GM19043 (cell line): ENCODE measurements at regions not wholly inside any gene's neighbourhood (a gene's known extent, or its start where the extent isn't known, plus 50 kb on each side); places are given as distances from the start of the nearest gene placed in this dataset.
"Not testable (repeated sequence)": the region's sequence is repeated elsewhere in the genome, so short reads cannot be mapped to it uniquely, and the experiment has no call there.

ENCODE experiments used
- ATAC-seq: cut with Tn5 transposase; IDR thresholded peaks from one replicate; pipeline ENCODE4 v1.9.1; 2021; ENCODE audit warnings: low read depth; ENCODE audit not compliant: unreplicated experiment

DNA sequence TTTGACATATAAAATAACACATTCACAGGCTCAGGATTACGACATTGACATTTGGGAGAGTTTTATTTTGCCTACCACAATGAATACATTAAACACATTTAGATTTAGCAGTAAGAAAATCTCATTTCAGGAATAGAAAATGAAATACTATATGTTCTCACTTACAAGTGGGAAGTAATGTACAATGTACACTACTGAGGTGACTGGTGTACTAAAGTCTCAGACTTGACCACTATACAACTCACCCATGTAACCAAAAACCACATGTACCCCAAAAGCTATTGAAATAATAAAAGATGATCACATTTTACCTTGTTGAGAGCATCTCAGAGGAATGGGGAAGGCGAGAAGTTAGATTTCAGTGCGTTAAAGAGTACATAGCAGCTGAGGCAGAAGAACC is 1202.4 kb upstream of the SEMA6A start:
- no peak for ATAC-seq

DNA sequence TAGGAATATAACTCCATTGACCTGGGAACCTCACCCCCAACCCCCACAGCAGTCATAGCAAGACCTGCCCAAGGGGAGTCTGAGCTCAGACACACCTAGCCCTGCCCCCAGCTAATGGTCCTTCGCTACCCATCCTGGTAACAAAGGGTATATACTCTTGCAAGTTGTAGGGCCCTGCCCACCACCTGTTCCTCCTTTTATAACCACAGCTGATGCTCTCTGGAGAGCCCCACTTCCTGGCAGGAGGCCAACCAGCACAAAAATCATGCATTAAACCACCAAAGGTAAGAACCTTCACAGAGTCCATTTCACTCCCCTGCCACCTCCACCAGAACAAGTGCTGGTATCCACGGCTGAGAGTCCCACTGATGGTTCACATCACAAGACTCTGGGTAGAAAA is 1195.3 kb upstream of the SEMA6A start:
- no peak for ATAC-seq

DNA sequence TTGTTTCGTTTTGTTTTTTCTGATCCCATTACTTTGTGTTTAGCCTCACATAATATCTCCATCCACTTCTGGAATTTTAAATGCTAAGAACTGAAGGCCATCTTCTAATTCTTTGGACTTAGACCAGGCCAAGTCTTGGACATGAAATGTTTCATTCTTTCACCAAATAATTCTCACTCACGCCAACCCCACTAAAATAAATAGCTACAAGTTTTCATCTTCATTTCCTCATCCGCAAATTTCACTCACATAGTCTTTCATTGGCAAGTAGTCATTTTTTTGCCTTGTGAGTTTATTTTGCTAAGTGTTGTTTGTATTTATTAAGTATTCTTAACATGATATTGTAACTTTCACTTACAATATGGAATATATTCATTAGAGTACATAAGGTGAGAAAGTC is 1188.6 kb upstream of the SEMA6A start:
- no peak for ATAC-seq

GRCh38 chr5:117761186-117761585 is 1186.6 kb upstream of the SEMA6A start:
- ATAC-seq: no peak

DNA sequence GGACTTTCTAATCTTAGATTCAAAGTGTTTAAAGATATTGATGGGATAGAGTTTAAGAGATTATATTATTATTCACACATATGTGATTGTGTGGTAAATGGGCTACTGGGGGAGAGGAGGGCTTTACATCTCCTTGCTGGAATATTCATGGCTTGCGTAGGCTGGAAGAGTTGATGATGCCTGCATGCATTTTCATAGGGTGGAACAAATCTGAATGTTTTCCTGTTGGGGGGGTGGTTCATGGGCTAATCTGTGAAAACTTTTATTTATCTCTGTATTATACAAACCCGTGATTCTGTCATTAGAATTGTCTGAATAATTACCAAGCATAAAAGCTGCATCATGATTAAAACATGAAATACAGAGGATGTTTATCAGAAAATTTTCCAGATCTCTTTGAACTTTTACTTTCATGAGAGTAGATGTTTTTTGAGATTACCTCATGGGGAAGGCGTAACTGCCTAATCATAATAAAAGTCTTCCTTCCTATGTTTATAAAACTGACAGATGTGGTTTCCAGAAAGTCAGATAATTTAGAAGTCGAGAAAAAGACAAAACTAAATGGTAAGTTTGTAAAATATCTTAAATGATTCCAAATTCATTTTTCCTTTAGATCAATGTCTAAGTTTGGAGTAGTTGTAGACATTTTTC is 1185.4 kb upstream of the SEMA6A start:
- no peak for ATAC-seq

GRCh38 chr5:117752403-117752802 is 1177.8 kb upstream of the SEMA6A start:
- ATAC-seq: no peak

DNA sequence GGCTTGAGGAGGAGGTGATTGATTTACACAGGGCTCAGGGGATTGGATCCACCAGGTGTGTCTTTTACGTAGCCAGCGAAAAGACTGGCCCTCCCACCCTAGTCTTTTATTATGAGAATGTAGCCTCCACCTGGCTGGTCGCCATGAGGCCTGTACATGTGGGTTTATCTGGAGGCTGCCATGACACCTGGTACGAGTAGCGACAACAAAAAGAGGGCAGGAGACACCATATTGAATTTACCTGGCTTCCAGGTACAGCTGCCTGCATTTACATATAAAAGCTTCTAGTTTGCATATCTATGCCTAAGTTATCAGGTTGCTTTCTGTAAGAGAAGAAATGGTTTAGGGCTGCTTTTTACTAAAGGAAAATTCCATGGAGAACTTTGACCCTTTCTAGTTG is 1173.7 kb upstream of the SEMA6A start:
- no peak for ATAC-seq

DNA sequence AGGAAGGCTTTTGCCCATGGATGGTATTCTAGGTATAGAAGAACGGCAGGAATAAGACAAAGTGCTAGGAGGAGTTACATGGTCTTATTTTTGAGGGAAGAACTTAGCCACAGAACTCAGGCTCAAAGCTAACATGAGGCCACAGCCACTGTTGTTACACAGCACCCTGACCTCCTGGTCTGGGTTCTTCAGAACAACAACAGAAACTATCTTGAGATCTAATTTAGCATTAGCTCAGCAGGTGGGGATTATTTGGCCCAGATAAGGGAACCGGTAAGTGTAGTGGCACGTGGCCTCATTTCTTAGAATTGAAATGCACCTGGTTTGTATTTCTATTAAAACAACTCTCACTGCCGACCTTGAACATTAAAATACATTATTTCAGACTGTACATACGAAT is 1168.7 kb upstream of the SEMA6A start:
- ATAC-seq: no peak

DNA sequence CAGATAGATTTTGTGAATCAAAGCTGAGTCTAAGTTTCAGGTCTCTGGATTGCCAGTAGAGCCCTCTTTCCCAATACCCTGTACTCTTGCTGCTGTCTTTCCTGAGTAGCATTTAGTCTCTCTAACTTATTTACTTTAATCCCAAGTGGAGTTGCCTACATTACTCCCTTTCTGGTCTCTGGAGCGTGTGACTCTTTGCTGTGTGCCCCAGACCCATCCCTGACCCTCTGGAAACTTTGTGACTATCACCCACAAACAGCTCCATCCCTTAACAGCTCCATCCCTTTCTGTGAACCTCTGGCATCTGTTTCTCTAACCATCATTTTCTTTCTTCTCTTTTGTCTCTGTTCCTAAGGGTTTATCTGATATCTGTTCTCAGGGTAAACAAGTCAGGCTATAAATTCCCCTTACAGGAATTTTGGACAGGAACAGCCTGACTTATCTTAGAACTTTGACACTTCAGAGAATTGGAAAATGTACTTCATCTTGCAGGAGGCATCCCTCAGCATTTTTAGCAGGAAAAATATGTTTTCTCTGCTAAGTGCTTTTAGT is 1167.1 kb upstream of the SEMA6A start:
- no peak for ATAC-seq

GRCh38 chr5:117740268-117740667 is 1165.6 kb upstream of the SEMA6A start:
- no peak for ATAC-seq

GRCh38 chr5:117738571-117738970 is 1163.9 kb upstream of the SEMA6A start:
- no peak for ATAC-seq

DNA sequence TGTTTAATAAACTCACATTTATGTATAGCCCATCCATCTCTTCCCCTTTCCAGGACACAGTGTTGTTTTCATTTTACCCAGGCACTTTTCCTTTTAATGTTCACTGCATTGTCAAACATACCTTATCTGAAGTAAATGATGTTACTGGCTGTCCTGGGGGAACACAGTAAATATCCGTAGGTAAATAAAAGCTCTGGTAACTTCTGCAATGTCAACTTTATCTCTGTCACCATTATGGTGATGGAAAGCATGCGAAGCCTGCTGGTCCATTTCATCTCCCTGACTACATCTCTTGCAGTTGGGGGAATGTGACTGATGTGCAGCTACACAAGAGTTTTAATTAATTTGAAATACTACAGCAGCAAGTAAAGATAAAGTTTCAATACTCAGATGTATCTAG is 1162.1 kb upstream of the SEMA6A start:
- no peak for ATAC-seq

- no peak for ATAC-seq
Measured at GRCh38 chr5:117734056-117734455, 1159.4 kb upstream of the SEMA6A start.

DNA sequence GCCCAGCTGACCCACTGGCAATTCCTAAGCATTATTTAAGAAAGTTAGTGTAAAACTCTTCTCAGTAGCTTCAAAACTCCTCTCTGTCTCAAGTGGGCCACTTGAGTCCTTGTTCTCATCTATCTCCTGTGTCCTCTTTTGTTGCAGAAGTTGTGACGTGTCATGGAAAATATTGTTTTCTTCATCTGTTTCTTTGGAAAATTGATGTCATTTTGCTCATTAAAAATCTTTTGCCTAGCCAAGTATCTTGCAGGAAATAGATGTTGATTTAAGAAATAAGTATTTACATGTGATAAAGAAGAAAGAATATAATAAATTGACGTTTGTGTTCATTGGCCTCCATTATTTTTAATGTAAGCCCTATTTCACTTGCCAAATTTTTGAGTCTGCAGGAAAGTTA is 1158.4 kb upstream of the SEMA6A start:
- ATAC-seq: no peak

DNA sequence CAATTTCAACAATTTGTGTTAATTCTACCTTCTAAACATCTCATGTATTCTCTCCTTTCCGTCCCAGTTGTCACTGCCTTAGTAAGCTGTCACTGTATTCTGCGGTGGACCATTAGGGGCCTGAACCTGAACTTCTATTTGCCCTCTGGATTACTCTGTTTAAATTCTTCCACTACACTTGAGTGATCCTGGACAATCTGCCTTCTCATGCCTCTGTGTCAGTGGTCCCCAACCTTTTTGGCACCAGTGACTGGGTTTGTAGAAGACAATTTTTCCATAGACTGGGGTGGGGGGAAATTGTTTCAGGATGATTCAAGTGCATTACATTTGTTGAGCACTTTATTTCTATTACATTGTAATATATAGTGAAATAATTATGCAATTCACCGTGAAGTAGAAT is 1157.6 kb upstream of the SEMA6A start:
- no peak for ATAC-seq

- ATAC-seq: no peak
Measured at GRCh38 chr5:117731446-117731845, 1156.8 kb upstream of the SEMA6A start.

DNA sequence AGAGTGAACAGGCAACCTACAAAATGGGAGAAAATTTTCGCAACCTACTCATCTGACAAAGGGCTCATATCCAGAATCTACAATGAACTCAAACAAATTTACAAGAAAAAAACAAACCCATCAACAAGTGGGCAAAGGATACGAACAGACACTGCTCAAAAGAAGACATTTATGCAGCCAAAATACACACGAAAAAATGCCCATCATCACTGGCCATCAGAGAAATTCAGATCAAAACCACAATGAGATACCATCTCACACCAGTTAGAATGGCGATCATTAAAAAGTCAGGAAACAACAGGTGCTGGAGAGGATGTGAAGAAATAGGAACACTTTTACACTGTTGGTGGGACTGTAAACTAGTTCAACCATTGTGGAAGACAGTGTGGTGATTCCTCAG is 1146.2 kb upstream of the SEMA6A start:
- not testable (repeated sequence) for ATAC-seq

GRCh38 chr5:117719413-117719812 is 1144.8 kb upstream of the SEMA6A start:
- ATAC-seq: no peak

- ATAC-seq: no peak
Measured at GRCh38 chr5:117713585-117714198, 1139.1 kb upstream of the SEMA6A start.

DNA sequence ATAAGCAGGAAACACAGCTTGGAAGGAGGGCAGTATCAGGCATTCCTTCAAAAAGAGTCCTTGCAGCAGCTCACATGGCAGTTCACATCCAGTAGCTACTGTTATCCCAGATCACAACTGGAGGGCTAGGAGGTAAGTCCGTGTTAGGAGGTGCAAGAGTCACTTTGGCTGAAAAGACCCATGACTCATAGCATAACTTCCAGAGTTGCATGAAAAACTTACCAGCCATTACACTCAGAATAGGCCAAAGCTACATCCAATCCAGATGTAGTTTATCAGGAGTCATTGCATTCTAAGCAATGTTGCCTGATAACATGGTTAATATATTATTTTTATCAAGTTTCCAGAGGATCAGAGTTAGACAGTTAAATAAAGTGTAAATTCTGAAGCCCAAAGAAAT is 1126.4 kb upstream of the SEMA6A start:
- no peak for ATAC-seq

DNA sequence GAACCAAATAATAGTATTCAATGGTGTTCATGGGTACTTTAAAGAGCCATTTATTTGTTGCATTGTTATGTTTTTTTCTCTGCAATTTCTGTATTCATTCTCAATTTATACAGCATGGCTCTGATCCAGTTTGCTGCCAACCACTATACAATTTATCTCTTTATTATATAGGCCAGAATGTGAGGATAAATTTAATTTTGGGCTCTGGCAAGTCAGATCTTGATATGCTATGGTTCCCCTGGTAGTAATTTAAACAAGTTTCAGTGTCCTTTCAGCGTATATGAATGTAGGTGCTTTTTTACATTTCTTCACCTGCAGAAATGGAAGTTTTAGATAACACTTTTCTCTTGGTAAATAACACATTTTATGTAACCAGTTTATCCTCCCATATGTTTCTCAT is 1118.0 kb upstream of the SEMA6A start:
- ATAC-seq: no peak

- ATAC-seq: no peak
Measured at GRCh38 chr5:117691081-117691870, 1116.7 kb upstream of the SEMA6A start.
